HL-60 (cell line): ENCODE measurements at regions not wholly inside any gene's neighbourhood (a gene's known extent, or its start where the extent isn't known, plus 50 kb on each side); places are given as distances from the start of the nearest gene placed in this dataset.

Experiments used
- GABPA ChIP-seq: IDR thresholded peaks from 2 replicates; pipeline ENCODE4 v1.6.1; 2012; ENCODE audit warnings: low read depth
- SPI1 ChIP-seq: IDR thresholded peaks from 2 replicates; pipeline ENCODE4 v1.6.1; 2012; ENCODE audit warnings: low read depth, mild to moderate bottlenecking, borderline replicate concordance
- TF ChIP-seq, protein P1 (sequence below): IDR thresholded peaks from one replicate; pipeline ENCODE4 v1.5.1; 2011; ENCODE audit warnings: low read length, control low read depth, inconsistent platforms; ENCODE audit not compliant: insufficient read depth

DNA sequence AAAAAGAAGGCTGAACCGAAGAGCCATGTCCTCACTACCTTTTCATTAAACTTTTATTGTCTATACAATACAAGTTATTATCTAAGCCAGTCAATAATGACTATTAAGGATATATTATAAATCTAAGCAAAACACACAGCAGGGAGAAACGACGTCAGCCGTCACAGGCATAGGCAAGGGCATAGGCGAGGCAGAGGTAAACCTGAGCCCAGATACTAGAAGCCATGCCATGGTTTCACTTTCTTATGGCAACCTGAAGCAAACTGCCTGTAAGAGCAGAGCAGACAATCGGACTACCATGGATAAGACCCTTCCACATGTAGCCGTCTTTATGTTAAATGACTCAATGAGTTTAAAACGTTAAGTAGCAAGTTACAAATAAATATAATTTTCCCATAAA, 238.5 kb upstream of the ZNF521 start:
- TF ChIP-seq, protein P1, sequence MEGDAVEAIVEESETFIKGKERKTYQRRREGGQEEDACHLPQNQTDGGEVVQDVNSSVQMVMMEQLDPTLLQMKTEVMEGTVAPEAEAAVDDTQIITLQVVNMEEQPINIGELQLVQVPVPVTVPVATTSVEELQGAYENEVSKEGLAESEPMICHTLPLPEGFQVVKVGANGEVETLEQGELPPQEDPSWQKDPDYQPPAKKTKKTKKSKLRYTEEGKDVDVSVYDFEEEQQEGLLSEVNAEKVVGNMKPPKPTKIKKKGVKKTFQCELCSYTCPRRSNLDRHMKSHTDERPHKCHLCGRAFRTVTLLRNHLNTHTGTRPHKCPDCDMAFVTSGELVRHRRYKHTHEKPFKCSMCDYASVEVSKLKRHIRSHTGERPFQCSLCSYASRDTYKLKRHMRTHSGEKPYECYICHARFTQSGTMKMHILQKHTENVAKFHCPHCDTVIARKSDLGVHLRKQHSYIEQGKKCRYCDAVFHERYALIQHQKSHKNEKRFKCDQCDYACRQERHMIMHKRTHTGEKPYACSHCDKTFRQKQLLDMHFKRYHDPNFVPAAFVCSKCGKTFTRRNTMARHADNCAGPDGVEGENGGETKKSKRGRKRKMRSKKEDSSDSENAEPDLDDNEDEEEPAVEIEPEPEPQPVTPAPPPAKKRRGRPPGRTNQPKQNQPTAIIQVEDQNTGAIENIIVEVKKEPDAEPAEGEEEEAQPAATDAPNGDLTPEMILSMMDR = no peak
- no peak for TF ChIP-seq SPI1
- no peak for TF ChIP-seq GABPA
